Activated T-cell treated with anti-CD3 and anti-CD28 coated beads, Interleukin-2, amount 50 U/mL, for 72 hours (primary cell): ENCODE measurements at regions not wholly inside any gene's neighbourhood (a gene's known extent, or its start where the extent isn't known, plus 50 kb on each side); places are given as distances from the start of the nearest gene placed in this dataset.

ENCODE experiments used
- ATAC-seq, 2 donors: fragments of 150-1000 bp; cut with Tn5 transposase; replicated peaks in 1 of 2; 2 replicates each; pipeline ENCODE4 v1.10.0; 2021; ENCODE audit warnings: moderate library complexity in 2 of 2, mild to moderate bottlenecking in 1 of 2
- DNase-seq, 2 donors: peaks; one replicate each; pipeline ENCODE4 v3.0.0; 2021 to 2022; ENCODE audit warnings: mixed read lengths in 1 of 2
- H3K27ac Mint-ChIP-seq: one replicate; pipeline ENCODE4 v1.8.0; 2022; ENCODE audit warnings: mild to moderate bottlenecking, moderate library complexity, mixed read lengths
- H3K27me3 Mint-ChIP-seq: one replicate; pipeline ENCODE4 v1.8.0; 2022; ENCODE audit warnings: low read depth, mixed read lengths
- H3K36me3 Mint-ChIP-seq, 2 donors: one replicate each; pipeline ENCODE4 v1.8.0; 2022; ENCODE audit warnings: mixed read lengths in 2 of 2, mild to moderate bottlenecking in 1 of 2; ENCODE audit not compliant: insufficient read depth in 2 of 2
- H3K4me1 Mint-ChIP-seq: one replicate; pipeline ENCODE4 v1.8.0; 2022; ENCODE audit warnings: low read depth, mixed read lengths
- H3K4me3 Mint-ChIP-seq, 2 donors: one replicate each; pipeline ENCODE4 v1.8.0; 2022; ENCODE audit warnings: mild to moderate bottlenecking in 2 of 2, mixed read lengths in 2 of 2, moderate library complexity in 2 of 2
- H3K9me3 Mint-ChIP-seq, 2 donors: one replicate each; pipeline ENCODE4 v1.8.0; 2022; ENCODE audit warnings: mixed read lengths in 2 of 2

DNA sequence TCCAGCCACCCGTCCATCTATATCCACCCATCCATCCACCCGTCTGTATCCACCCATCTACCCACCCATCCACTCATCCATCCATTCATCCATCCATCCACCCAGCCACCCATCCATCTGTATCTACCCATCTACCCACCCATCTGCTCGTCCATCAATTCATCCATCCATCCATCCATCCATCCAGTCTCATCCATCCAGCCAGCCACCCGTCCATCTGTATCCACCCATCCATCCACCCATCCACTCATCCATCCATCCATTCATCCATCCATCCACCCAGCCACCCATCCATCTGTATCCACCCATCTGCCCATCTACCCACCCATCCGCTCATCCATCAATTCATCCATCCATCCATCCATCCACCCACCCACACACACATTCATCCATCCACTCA is 73.2 kb downstream of the UNCX start:
- Mint-ChIP-seq H3K36me3 (no peaks in the 10 kb centered on the region), H3K4me3 (no peak overlapping the region), H3K27ac (no peak overlapping the region), H3K4me1 (no peaks in the 10 kb centered on the region), H3K27me3 (no peaks in the 10 kb centered on the region), H3K9me3 (no peaks in the 10 kb centered on the region)
- DNase-seq = no peak
- ATAC-seq = no peak

DNA sequence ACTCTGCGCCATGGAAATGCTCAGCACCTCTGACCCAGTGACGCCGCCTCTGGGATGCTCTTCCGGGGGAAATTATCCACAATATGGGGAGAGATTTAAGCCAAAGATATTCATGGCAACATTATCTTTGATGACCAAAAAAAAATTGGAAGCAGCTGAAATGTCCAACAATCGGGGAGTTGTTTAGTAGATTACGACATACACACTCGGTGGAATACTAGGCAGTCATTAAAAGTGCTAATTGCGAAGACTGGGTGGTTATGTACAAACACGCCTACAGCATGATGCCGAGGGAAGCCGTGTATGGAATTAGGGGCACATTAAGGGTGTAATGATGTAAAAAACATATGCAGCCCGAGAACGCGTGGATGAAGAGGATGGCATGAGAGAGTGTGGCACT is 75.2 kb downstream of the UNCX start:
- Mint-ChIP-seq H3K9me3 (no peaks in the 10 kb centered on the region), H3K36me3 (no peaks in the 10 kb centered on the region), H3K4me1 (no peaks in the 10 kb centered on the region), H3K27ac (no peak overlapping the region), H3K4me3 (no peak overlapping the region), H3K27me3 (no peaks in the 10 kb centered on the region)
- ATAC-seq (no peak), DNase-seq (no peak)

DNA sequence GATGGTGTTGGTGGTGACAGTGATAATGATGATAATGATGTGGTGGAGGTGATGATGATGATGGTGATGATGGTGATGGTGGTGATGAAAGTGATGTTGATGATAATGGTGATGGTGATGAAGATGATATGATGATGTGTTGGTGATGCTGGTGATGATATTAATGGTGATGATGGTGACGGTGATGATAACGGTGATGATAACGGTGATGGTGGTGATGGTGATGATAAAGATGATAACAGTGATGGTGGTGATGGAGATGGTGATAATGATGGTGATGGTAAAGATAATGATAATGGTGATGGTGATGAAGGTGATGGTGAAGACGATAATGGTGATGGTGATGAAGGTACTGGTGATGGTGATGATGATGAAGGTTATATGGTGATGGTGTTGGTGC is 76.6 kb downstream of the UNCX start:
- Mint-ChIP-seq H3K27ac (no peak overlapping the region), H3K4me3 (no peak overlapping the region), H3K27me3 (no peaks in the 10 kb centered on the region), H3K4me1 (no peaks in the 10 kb centered on the region), H3K36me3 (no peaks in the 10 kb centered on the region), H3K9me3 (no peaks in the 10 kb centered on the region)
- no peak for DNase-seq
- ATAC-seq = no peak

DNA sequence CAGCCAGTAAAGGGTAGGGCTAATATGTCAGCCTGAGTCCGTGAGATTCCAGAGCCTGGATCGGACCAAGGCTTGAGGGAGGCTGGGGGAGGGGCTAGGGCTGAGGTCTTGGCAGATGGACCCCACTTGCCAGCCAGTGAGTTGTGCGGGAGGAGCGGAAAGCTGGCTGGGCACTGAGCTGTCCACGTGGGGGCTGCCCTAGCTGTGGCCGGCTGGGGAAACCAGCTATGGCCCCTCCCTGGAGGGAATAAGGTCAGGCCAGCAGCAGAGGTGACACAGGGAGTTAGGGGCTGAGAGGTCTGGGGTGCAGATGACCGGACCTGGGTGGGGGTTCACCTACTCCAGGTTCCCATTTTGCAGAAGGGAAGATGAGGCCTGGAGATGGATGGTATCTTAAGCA is 77.3 kb downstream of the UNCX start:
- Mint-ChIP-seq H3K9me3 (no peaks in the 10 kb centered on the region), H3K4me1 (no peaks in the 10 kb centered on the region), H3K27ac (no peak overlapping the region), H3K36me3 (no peaks in the 10 kb centered on the region), H3K27me3 (no peaks in the 10 kb centered on the region), H3K4me3 (no peak overlapping the region)
- DNase-seq (no peak), ATAC-seq (no peak)

DNA sequence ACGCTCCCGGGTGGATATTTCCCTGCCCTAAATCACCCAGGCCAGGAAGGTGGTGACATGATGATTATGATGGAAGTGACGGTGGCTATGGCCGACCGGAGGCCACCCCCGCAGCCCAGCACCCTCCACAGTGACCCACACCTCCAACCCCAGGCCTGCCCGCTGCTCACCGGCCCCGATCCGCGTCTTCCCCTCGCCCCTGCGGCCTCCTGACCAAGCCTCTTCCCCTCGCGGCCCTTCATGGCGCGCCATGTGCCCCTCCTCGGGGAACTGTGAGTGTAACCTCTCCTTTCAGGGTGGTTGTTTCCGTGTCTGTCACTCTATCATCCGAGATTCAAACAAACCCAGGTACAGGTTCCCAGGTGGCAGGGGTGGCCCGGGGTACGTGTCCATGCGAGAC is 78.3 kb downstream of the UNCX start:
- DNase-seq (no peak), ATAC-seq (no peak)
- no peaks in the 10 kb centered on the region for H3K9me3 Mint-ChIP-seq
- H3K27me3 Mint-ChIP-seq = no peaks in the 10 kb centered on the region
- no peak overlapping the region for H3K27ac Mint-ChIP-seq
- H3K4me3 Mint-ChIP-seq = no peak overlapping the region
- no peaks in the 10 kb centered on the region for H3K4me1 Mint-ChIP-seq
- no peaks in the 10 kb centered on the region for H3K36me3 Mint-ChIP-seq

DNA sequence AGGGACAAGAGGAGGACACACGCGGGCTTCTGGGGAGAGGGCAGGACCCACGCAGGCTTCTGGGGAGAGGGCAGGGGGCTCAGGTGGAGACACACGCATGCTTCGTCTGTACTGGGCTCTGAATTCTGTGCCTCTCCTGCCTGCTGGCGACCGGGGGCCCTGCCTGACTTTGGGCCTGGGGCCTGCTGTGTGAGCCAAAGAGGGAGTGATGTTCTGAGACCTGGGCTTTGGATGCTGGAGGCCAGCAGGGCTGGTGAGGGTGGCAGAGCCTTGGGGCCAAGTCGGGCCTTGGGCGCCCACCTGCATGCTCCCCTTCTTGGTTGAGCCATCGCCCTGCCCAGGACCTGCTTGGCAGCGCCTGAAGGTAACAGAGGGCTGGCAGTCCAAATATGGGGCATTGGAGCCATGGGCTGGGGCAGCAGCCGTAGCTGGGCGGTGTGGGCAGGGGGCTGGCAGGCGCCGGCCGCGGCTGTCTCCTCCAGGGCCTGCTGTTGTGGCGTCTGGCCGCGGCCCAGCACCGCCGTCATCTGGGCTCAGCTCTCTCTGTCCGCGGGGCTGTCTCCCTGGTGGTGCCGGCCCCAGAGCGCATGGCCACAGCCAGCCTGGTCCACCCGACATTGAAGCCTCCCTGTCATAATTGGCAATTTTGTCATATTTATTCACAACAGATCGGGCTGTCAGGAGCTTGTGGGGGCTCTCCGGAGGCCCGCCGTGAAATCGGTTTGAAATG is 78.9 kb downstream of the UNCX start:
- Mint-ChIP-seq H3K27ac (no peak overlapping the region), H3K36me3 (no peaks in the 10 kb centered on the region), H3K4me3 (no peak overlapping the region), H3K27me3 (no peaks in the 10 kb centered on the region), H3K4me1 (no peaks in the 10 kb centered on the region), H3K9me3 (no peaks in the 10 kb centered on the region)
- DNase-seq (no peak), ATAC-seq (no peak)

DNA sequence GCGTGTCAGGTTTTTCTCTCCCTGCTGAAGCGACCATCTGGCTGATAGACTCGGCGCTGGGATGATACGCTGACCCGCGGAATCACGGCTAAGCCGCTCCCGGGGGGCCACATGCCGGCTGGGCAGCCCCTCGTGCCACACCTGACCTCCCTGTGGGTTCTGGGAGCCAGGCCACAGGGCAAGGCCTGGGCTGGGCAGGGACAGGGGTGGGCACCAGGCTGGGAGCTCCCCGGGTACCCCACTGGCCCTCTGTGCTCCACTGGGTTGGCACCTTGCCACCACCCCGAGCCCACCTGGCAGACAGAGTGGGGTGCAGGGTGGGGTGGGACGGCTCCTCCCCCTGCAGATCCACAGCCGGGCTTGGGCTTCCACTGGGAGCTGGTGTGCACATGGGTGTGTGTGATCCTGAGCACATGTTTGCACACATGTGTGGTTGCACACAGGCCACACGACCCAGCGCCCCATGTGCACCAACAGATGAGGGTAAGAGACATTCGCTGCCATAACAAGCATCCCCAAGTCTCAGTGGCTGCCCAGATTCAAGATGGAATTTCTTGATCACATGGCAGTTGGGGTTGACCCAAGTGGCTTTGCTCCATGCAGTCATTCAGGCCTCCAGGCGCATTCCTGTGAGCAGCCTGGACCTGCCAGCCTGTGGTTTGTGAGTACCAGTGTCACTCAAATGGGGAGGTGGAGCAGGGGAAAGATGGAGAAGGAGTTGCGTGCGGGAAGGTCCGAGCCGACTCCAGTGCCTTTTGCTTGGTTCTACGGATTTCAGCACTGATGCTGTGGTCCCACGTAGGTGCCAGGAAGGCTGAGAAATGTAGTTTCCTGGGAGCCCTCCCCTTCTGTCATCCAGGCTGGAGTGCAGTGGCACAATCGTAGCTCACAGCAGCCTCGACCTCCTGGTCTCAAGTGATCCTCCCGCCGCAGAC is 79.7 kb downstream of the UNCX start:
- H3K4me3 Mint-ChIP-seq = no peak overlapping the region
- no peaks in the 10 kb centered on the region for H3K9me3 Mint-ChIP-seq
- DNase-seq = no peak
- H3K4me1 Mint-ChIP-seq = no peaks in the 10 kb centered on the region
- H3K36me3 Mint-ChIP-seq = no peaks in the 10 kb centered on the region
- no peak overlapping the region for H3K27ac Mint-ChIP-seq
- H3K27me3 Mint-ChIP-seq = no peaks in the 10 kb centered on the region
- ATAC-seq = no peak

DNA sequence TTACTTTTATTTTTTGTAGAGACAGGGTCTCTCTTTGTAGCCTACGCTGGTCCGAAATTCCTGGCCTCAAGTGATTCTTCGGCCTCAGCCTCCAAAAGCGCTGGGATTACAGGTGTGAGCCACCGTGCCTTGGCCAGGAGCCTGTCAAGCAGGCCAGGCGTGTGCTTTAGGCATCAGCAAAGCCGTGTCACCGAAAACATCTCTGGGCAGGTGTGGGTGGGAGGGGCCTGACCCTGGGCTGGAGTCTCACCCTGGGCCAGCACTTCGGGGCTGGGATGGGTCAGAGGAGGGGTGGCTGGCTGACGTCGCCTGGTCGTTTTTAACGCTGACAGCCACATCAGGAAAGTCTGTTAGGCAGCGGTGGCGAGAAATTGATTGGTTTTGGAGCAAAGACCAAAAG is 80.9 kb downstream of the UNCX start:
- Mint-ChIP-seq H3K4me1 (no peaks in the 10 kb centered on the region), H3K4me3 (no peak overlapping the region), H3K27me3 (no peaks in the 10 kb centered on the region), H3K9me3 (no peaks in the 10 kb centered on the region), H3K27ac (no peak overlapping the region), H3K36me3 (no peaks in the 10 kb centered on the region)
- no peak for DNase-seq
- ATAC-seq = no peak

DNA sequence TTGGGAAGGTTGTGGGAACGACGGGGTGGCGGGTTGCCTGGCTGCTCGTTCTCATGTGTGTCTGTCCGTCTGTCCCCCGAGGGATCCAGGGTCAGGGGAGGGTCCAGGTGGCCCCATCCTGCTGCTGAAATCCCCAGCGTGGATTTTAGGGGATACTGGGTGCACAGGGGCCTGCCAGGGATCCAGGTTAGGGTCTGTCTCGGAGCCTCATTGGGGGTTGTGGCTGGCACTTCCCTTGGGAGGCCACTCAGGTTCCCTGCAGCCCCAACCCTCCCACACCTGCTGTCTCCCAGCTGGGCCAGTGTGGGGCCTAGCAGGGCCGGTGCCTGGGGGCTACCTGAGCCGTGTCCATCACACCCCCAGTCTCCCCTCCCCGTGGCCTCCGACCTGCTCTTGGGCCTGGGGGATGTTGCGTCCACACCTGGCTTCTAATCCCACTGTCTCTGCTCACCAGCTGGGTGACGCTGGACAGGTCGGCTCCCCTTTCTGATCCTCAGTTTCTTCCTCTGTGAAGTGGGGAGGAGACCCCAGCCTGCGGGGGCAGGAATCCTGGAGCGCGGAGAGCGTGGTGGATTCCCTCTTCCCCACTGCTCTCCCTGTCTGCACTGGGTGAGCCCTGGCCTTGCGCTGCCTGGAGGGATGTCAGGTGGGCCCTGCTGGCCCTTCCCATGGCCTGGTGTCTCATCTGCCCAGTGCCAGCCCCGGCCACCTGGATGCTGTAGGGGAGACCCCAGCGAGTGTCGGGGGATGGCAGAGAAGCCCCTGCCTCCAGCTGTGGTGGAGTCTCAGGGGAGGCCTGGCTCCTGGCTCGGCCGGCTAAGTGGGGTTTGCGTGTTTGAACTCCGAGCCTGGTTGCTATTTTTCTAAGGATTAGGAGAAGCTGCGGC is 81.6 kb downstream of the UNCX start:
- Mint-ChIP-seq H3K27ac (no peak overlapping the region), H3K4me3 (no peak overlapping the region), H3K4me1 (no peaks in the 10 kb centered on the region), H3K9me3 (peaks cover 0 to under 1% of the 10 kb centered on the region in 2 donors), H3K36me3 (no peaks in the 10 kb centered on the region), H3K27me3 (no peaks in the 10 kb centered on the region)
- ATAC-seq = no peak
- DNase-seq = no peak

DNA sequence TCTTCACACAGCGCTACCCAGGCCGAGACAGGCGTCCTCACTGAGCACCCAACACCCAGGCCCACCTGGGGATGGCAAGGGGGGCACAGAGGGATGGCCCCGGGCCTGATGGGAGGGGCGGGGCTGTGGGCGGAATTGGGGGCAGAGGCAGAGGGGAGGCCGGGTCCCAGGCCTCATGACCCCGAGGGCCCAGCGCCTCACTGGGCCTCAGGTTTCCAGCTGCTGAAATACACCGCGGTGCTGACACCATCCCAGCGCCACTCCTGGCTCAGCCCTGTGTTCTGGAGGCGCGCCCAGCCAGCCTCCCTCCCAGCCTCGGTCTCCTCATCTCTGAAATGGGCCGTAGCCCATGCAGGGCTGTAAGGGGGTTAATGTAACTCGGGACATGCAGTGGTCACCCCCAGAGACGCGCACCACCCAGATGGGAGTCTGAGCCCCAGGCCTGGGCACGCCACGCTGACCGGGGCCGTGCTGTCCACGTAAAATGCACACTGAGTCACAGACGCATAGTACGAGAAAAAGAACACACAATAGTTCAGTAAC is 82.3 kb downstream of the UNCX start:
- Mint-ChIP-seq H3K27ac (no peak overlapping the region), H3K4me1 (no peaks in the 10 kb centered on the region), H3K27me3 (no peaks in the 10 kb centered on the region), H3K36me3 (no peaks in the 10 kb centered on the region), H3K9me3 (peaks cover 0 to 2% of the 10 kb centered on the region in 2 donors), H3K4me3 (no peak overlapping the region)
- ATAC-seq (no peak), DNase-seq (no peak)

DNA sequence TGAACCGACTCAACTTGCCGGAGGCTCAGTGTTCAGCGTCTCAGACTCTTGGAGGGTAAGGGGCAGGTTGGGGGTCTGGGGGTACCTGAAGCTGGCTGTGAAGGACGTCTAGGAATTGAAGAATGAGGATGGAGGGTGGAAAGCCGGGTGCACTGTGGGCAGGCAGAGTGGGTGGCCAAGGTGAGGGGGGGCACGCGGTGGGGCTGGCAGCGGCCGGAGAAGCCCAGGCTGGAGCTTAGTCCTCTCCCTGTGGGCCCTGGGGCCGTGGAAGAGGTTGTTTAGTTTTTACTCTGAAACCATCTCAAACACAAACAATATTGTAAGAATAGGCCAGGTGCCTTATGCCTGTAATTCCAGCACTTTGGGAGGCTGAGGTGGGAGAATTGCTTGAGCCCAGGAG is 83.4 kb downstream of the UNCX start:
- no peaks in the 10 kb centered on the region for H3K36me3 Mint-ChIP-seq
- no peak for DNase-seq
- no peaks in the 10 kb centered on the region for H3K27me3 Mint-ChIP-seq
- H3K9me3 Mint-ChIP-seq = peaks cover 0 to 2% of the 10 kb centered on the region in 2 donors
- no peak overlapping the region for H3K4me3 Mint-ChIP-seq
- H3K27ac Mint-ChIP-seq = no peak overlapping the region
- no peak for ATAC-seq
- no peaks in the 10 kb centered on the region for H3K4me1 Mint-ChIP-seq

DNA sequence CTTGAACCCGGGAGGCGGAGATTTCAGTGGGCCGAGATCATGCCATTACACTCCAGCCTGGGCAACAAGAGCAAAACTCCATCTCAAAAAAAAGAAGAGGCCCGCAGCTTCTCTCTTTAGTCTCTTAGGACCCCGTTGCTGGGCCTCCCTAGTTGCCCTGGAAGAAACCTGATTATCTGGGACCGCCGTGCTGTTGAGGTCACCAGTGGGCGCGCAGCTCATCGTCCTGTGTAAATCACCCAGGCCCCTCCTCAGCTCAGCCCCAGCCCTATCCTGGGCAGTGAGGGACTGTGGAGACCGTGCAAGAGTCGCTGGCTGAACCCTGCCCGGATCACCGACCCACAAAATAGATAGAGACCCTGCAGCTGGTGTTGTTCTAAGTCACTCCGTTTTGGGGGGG is 85.0 kb downstream of the UNCX start:
- H3K36me3 Mint-ChIP-seq = no peaks in the 10 kb centered on the region
- no peak overlapping the region for H3K27ac Mint-ChIP-seq
- no peaks in the 10 kb centered on the region for H3K27me3 Mint-ChIP-seq
- H3K9me3 Mint-ChIP-seq = peaks cover 0 to 2% of the 10 kb centered on the region in 2 donors
- no peak overlapping the region for H3K4me3 Mint-ChIP-seq
- no peak for DNase-seq
- ATAC-seq = no peak
- no peaks in the 10 kb centered on the region for H3K4me1 Mint-ChIP-seq

DNA sequence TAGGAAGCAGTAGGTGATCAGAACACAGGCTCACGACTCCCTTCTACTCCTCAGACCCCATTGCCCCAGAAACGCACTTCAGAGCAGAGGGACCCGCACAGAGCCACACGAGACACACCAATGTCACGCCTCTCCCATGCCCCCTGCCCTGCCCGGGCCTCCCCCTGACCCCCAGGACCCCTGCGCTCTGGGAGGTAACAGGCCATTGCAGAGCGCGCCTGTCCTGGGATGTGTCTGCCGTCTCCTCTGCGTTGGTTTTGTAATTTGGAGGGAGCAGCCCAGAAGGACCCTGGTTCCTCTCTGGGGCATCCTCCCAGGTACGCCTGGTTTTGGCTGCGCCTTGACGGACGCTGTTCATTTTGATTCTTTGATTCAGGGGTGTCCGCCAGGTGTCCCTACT is 85.4 kb downstream of the UNCX start:
- Mint-ChIP-seq H3K4me1 (no peaks in the 10 kb centered on the region), H3K27me3 (no peaks in the 10 kb centered on the region), H3K4me3 (no peak overlapping the region), H3K36me3 (no peaks in the 10 kb centered on the region), H3K9me3 (peaks cover 0 to 2% of the 10 kb centered on the region in 2 donors), H3K27ac (no peak overlapping the region)
- ATAC-seq (no peak), DNase-seq (no peak)
